IMR-90 (cell line): ENCODE measurements at regions not wholly inside any gene's neighbourhood (a gene's known extent, or its start where the extent isn't known, plus 50 kb on each side); places are given as distances from the start of the nearest gene placed in this dataset.

Experiments
- ATAC-seq: fragments of 200-7000 bp; cut with Tn5 transposase; 2 replicates; pipeline ENCODE4 v1.9.1; 2020; ENCODE audit warnings: low read depth, mild to moderate bottlenecking, moderate library complexity
- BruUV-seq: library from RNA; stranded (reverse); fragments of 400-500 nt; replicated peaks from 2 replicates; lab custom pipeline; 2021; lab: Mats Ljungman, UMichigan
- CTCF ChIA-PET: fragments of 300-600 bp; formaldehyde crosslinking; extraction: SDS; loops from one replicate; lab custom pipeline; 2021; ENCODE audit warnings: antibody characterized with exemption; lab: Yijun Ruan, JAX
- POLR2A ChIA-PET: fragments of 300-600 bp; sonication (Branson Sonifier 250); formaldehyde crosslinking; loops from one replicate; lab custom pipeline; 2022; ENCODE audit warnings: antibody characterized with exemption; ENCODE audit not compliant: unreplicated experiment; lab: Charles Lee
- DNase-seq: peaks from one replicate; pipeline ENCODE4 v3.0.0; 2013
- H2AFZ ChIP-seq: replicated peaks from 2 replicates; pipeline ENCODE3; 2013; ENCODE audit warnings: low read length, mild to moderate bottlenecking; ENCODE audit not compliant: poor library complexity
- H2AK5ac ChIP-seq: 2 replicates; pipeline ENCODE4 v1.6.1; 2013; ENCODE audit warnings: low read depth, low read length, inconsistent platforms
- H2AK9ac ChIP-seq: replicated peaks from 2 replicates; pipeline ENCODE3; 2013; ENCODE audit warnings: mild to moderate bottlenecking, low read depth, low read length, moderate library complexity; ENCODE audit not compliant: poor library complexity
- H2BK120ac ChIP-seq: 2 replicates; pipeline ENCODE4 v1.6.1; 2013; ENCODE audit warnings: low read depth, low read length, inconsistent platforms
- H2BK15ac ChIP-seq: 3 replicates; pipeline ENCODE4 v1.6.1; 2013; ENCODE audit warnings: low read depth, low read length, inconsistent platforms
- H2BK20ac ChIP-seq: 2 replicates; pipeline ENCODE4 v1.6.1; 2013; ENCODE audit warnings: low read depth, mild to moderate bottlenecking, inconsistent platforms, low read length, moderate library complexity
- H2BK5ac ChIP-seq: 2 replicates; pipeline ENCODE4 v1.6.1; 2013; ENCODE audit warnings: mild to moderate bottlenecking, low read depth, low read length, inconsistent platforms; ENCODE audit not compliant: poor library complexity, severe bottlenecking
- H3K14ac ChIP-seq: replicated peaks from 2 replicates; pipeline ENCODE4 v1.6.1; 2013; ENCODE audit warnings: low read depth, low read length, inconsistent platforms
- H3K18ac ChIP-seq: 2 replicates; pipeline ENCODE4 v1.6.1; 2013; ENCODE audit warnings: low read depth, low read length, control low read depth
- H3K23ac ChIP-seq: 2 replicates; pipeline ENCODE4 v1.6.1; 2013; ENCODE audit warnings: low read depth, low read length, inconsistent platforms
- H3K27ac ChIP-seq: 2 replicates; pipeline ENCODE4 v1.5.1; 2013; ENCODE audit warnings: mild to moderate bottlenecking, control low read depth, low read length; ENCODE audit not compliant: insufficient read depth
- H3K27me3 ChIP-seq: 2 replicates; pipeline ENCODE4 v1.6.1; 2013; ENCODE audit warnings: low read length; ENCODE audit not compliant: control insufficient read depth, insufficient read depth
- H3K36me3 ChIP-seq: 2 replicates; pipeline ENCODE4 v1.6.1; 2013; ENCODE audit warnings: low read length, mixed read lengths; ENCODE audit not compliant: control insufficient read depth, insufficient read depth
- H3K4ac ChIP-seq: 2 replicates; pipeline ENCODE4 v1.6.1; 2013; ENCODE audit warnings: low read depth, low read length, inconsistent platforms
- H3K4me1 ChIP-seq: 2 replicates; pipeline ENCODE4 v1.6.1; 2013; ENCODE audit warnings: low read length, mixed read lengths; ENCODE audit not compliant: control insufficient read depth, insufficient read depth
- H3K4me2 ChIP-seq: 2 replicates; pipeline ENCODE4 v1.6.1; 2013; ENCODE audit warnings: low read depth, mild to moderate bottlenecking, control low read depth, low read length, moderate library complexity
- H3K4me3 ChIP-seq: 2 replicates; pipeline ENCODE4 v1.5.1; 2013; ENCODE audit warnings: low read depth, mild to moderate bottlenecking, control low read depth, low read length, moderate library complexity; ENCODE audit not compliant: insufficient read depth
- H3K56ac ChIP-seq: 2 replicates; pipeline ENCODE4 v1.6.1; 2013; ENCODE audit warnings: low read length, inconsistent platforms; ENCODE audit not compliant: insufficient read depth; ENCODE audit errors: extremely low read depth
- H3K79me1 ChIP-seq, 2 experiments: 2 replicates each; pipeline ENCODE4 v1.6.1; 2013; ENCODE audit warnings: low read length in 2 of 2, inconsistent platforms in 1 of 2, low read depth in 1 of 2
- H3K9ac ChIP-seq: 2 replicates; pipeline ENCODE4 v1.6.1; 2013; ENCODE audit warnings: low read depth, low read length, control low read depth
- H3K9me1 ChIP-seq: 2 replicates; pipeline ENCODE4 v1.6.1; 2013; ENCODE audit warnings: low read length, inconsistent platforms; ENCODE audit not compliant: insufficient read depth
- H3K9me3 ChIP-seq: 2 replicates; pipeline ENCODE4 v1.6.1; 2013; ENCODE audit warnings: low read length; ENCODE audit not compliant: control insufficient read depth, insufficient read depth
- H4K20me1 ChIP-seq: 2 replicates; pipeline ENCODE4 v1.6.1; 2013; ENCODE audit warnings: low read length, inconsistent platforms; ENCODE audit not compliant: insufficient read depth
- H4K5ac ChIP-seq: 2 replicates; pipeline ENCODE4 v1.6.1; 2013; ENCODE audit warnings: mild to moderate bottlenecking, low read depth, low read length, control low read depth
- H4K8ac ChIP-seq, 2 experiments: 2 replicates each; pipeline ENCODE4 v1.6.1; 2013; ENCODE audit warnings: low read depth in 2 of 2, low read length in 2 of 2, control low read depth in 1 of 2, inconsistent platforms in 1 of 2
- H4K91ac ChIP-seq: 2 replicates; pipeline ENCODE4 v1.6.1; 2013; ENCODE audit warnings: low read depth, low read length, inconsistent platforms; ENCODE audit not compliant: insufficient read depth
- BHLHE40 ChIP-seq: fragments of 150-350 bp; IDR thresholded peaks from 2 replicates; pipeline ENCODE4 v1.6.1; 2016; ENCODE audit warnings: mild to moderate bottlenecking, low read depth, low read length
- CEBPB ChIP-seq: IDR thresholded peaks from 2 replicates; pipeline ENCODE4 v1.6.1; 2012; ENCODE audit warnings: low read depth, low read length, improper control_type of control experiment
- CHD1 ChIP-seq: IDR thresholded peaks from 2 replicates; pipeline ENCODE4 v1.6.1; 2012; ENCODE audit warnings: low read depth, low read length, improper control_type of control experiment
- CTCF ChIP-seq: conservative IDR thresholded peaks from 2 replicates; pipeline ENCODE4 v1.5.1; 2012; ENCODE audit warnings: mild to moderate bottlenecking, low read depth, low read length, improper control_type of control experiment
- ELK1 ChIP-seq: fragments of 150-350 bp; IDR thresholded peaks from 2 replicates; pipeline ENCODE4 v1.6.1; 2016; ENCODE audit warnings: low read depth, mild to moderate bottlenecking, low read length, moderate library complexity, borderline replicate concordance
- FOS ChIP-seq: fragments of 150-350 bp; IDR thresholded peaks from 2 replicates; pipeline ENCODE4 v1.6.1; 2016; ENCODE audit warnings: low read depth, low read length
- MAFK ChIP-seq: IDR thresholded peaks from 2 replicates; pipeline ENCODE4 v1.6.1; 2012; ENCODE audit warnings: low read depth, low read length, improper control_type of control experiment
- MAZ ChIP-seq: IDR thresholded peaks from 2 replicates; pipeline ENCODE4 v1.6.1; 2012; ENCODE audit warnings: low read depth, mild to moderate bottlenecking, low read length, improper control_type of control experiment, moderate library complexity, borderline replicate concordance
- MXI1 ChIP-seq: IDR thresholded peaks from 2 replicates; pipeline ENCODE4 v1.6.1; 2012; ENCODE audit warnings: low read depth, mild to moderate bottlenecking, low read length, moderate library complexity, borderline replicate concordance
- NFE2L2 ChIP-seq: fragments of 150-350 bp; IDR thresholded peaks from 2 replicates; pipeline ENCODE4 v1.6.1; 2016; ENCODE audit warnings: low read depth, mild to moderate bottlenecking, low read length
- POLR2A ChIP-seq: IDR thresholded peaks from 2 replicates; pipeline ENCODE4 v1.6.1; 2012; ENCODE audit warnings: mild to moderate bottlenecking, low read depth, low read length
- RAD21 ChIP-seq: IDR thresholded peaks from 2 replicates; pipeline ENCODE4 v1.6.1; 2012; ENCODE audit warnings: low read length, improper control_type of control experiment
- RCOR1 ChIP-seq: IDR thresholded peaks from 2 replicates; pipeline ENCODE4 v1.6.1; 2012; ENCODE audit warnings: mild to moderate bottlenecking, low read length, improper control_type of control experiment; ENCODE audit not compliant: insufficient replicate concordance
- RFX5 ChIP-seq: IDR thresholded peaks from 2 replicates; pipeline ENCODE4 v1.8.0; 2012; ENCODE audit warnings: low read depth, mild to moderate bottlenecking, low read length, moderate library complexity
- SMC3 ChIP-seq: fragments of 150-350 bp; IDR thresholded peaks from 2 replicates; pipeline ENCODE4 v1.6.1; 2016; ENCODE audit warnings: low read depth, mild to moderate bottlenecking, antibody characterized with exemption, low read length, moderate library complexity
- USF2 ChIP-seq: fragments of 150-350 bp; IDR thresholded peaks from 2 replicates; pipeline ENCODE4 v1.6.1; 2017; ENCODE audit warnings: mild to moderate bottlenecking, antibody characterized with exemption, low read length, low read depth
- WGBS, 2 experiments: methylation state at CpG; one replicate each; pipeline versions ENCODE4 v1.1.5 to v1.1.7; 2013; ENCODE audit warnings: missing lambda C conversion rate in 2 of 2; ENCODE audit not compliant: insufficient read length in 1 of 2; ENCODE audit errors: extremely low coverage in 2 of 2; 5-methylcytosine and 5-hydroxymethylcytosine counted together
- dilution Hi-C: fragments of 300-500 bp; cut with HindIII; formaldehyde crosslinking; loops from one replicate; pipeline ENCODE4 v1.14.3; 2018; ENCODE audit warnings: low sequenced_read_pairs; ENCODE audit not compliant: unreplicated experiment
- in situ Hi-C: fragments of 300-500 bp; cut with MboI; formaldehyde crosslinking; loops from 3 replicates; pipeline ENCODE4 v1.14.3; 2019; ENCODE audit warnings: low sequenced_read_pairs, inconsistent platforms, mixed read lengths
- intact Hi-C: fragments of 100-400 bp; cut with micrococcal nuclease; formaldehyde crosslinking; loops from 2 replicates; pipeline ENCODE4 v1.10.0; 2022

- Histone ChIP-seq H3K56ac (no peak overlapping the region), H3K23ac (no peak overlapping the region), H2AK5ac (no peak overlapping the region), H2BK20ac (no peak overlapping the region), H3K79me1 (no peaks in the 10 kb centered on the region), H3K4me3 (no peak overlapping the region), H3K9me1 (no peaks in the 10 kb centered on the region; the same call in 1 of the 2 replicates), H2BK120ac (no peak overlapping the region), H4K5ac (no peak overlapping the region), H3K14ac (no peak overlapping the region), H4K91ac (no peak overlapping the region), H3K4ac (no peak overlapping the region), H3K4me2 (no peak overlapping the region), H3K27me3 (peaks cover 14% of the 10 kb centered on the region), H2BK15ac (no peak overlapping the region), H3K36me3 (no peaks in the 10 kb centered on the region), H4K20me1 (no peaks in the 10 kb centered on the region), H3K9me3 (no peaks in the 10 kb centered on the region), H3K18ac (no peak overlapping the region), H2AK9ac (peak overlapping the region; percentile 34), H4K8ac (no peak overlapping the region), H2AFZ (no peak overlapping the region), H3K4me1 (peaks cover 16% of the 10 kb centered on the region), H3K27ac (no peak overlapping the region), H2BK5ac (no peak overlapping the region), H3K9ac (no peak overlapping the region; the same call in 1 of the 2 replicates)
- BruUV-seq: no TSS peak
- ChIA-PET CTCF (no interaction called here), POLR2A (no interaction called here)
- in situ Hi-C loops (no loop called here), dilution Hi-C loops (no loop called here), intact Hi-C loops (no loop called here)
- ATAC-seq (no peak), DNase-seq (no peak)
- TF ChIP-seq SMC3 (no peak), MAZ (no peak), MXI1 (no peak), POLR2A (no peak), CTCF (no peak), ELK1 (no peak), BHLHE40 (no peak), MAFK (no peak), CHD1 (no peak), RFX5 (no peak), NFE2L2 (no peak), USF2 (no peak), FOS (no peak), RCOR1 (no peak), CEBPB (no peak), RAD21 (no peak)
- WGBS, 2 experiments: 13% methylated on average over 3 of the region's 10 CpGs; no CpG with 5 or more reads in 1 of the 2 experiments
These were observed 63.5 kb upstream of the PRDM11 start for GRCh38 chr11:45082744-45083543.
